ENCODE measurements at regions not wholly inside any gene's neighbourhood (a gene's known extent, or its start where the extent isn't known, plus 50 kb on each side); places are given as distances from the start of the nearest gene placed in this dataset.
"Not testable (repeated sequence)": the region's sequence is repeated elsewhere in the genome, so short reads cannot be mapped to it uniquely, and the experiment has no call there.

GRCh38 chr12:94916663-94917062 is 86.8 kb downstream of the NDUFA12 start:
- DNase-seq (ENCODE audit: low spot score) = peak; percentile 12

GRCh38 chr12:94909663-94910062 is 93.8 kb downstream of the NDUFA12 start:
- no peak for DNase-seq (ENCODE audit: low spot score)

- DNase-seq (ENCODE audit: low spot score) = not testable (repeated sequence)
Measured at GRCh38 chr12:94905749-94906148, 97.7 kb downstream of the NDUFA12 start.

GRCh38 chr12:94900496-94900895 is 103.0 kb downstream of the NDUFA12 start:
- no peak for DNase-seq (ENCODE audit: low spot score)

- DNase-seq (ENCODE audit: low spot score) = no peak
Measured at GRCh38 chr12:94898388-94898787, 105.1 kb downstream of the NDUFA12 start.

- DNase-seq (ENCODE audit: low spot score) = no peak
Measured at GRCh38 chr12:94892544-94893267, 110.8 kb downstream of the NDUFA12 start.

GRCh38 chr12:94889445-94890210 is 113.9 kb downstream of the NDUFA12 start:
- no peak for DNase-seq (ENCODE audit: low spot score)

GRCh38 chr12:94879542-94879941 is 124.0 kb downstream of the NDUFA12 start:
- peak; percentile 37 for DNase-seq (ENCODE audit: low spot score)

- peak; percentile 49 for DNase-seq (ENCODE audit: low spot score)
Measured at GRCh38 chr12:94875525-94875924, 128.0 kb downstream of the NDUFA12 start.

- no peak for DNase-seq (ENCODE audit: low spot score)
Measured at GRCh38 chr12:94874518-94875302, 128.8 kb downstream of the NDUFA12 start.

GRCh38 chr12:94873734-94874517 is 129.6 kb downstream of the NDUFA12 start:
- DNase-seq (ENCODE audit: low spot score) = no peak

GRCh38 chr12:94872971-94873733 is 130.3 kb downstream of the NDUFA12 start:
- DNase-seq (ENCODE audit: low spot score) = peak; percentile 68

- no peak for DNase-seq (ENCODE audit: low spot score)
Measured at GRCh38 chr12:94872671-94872970, 130.9 kb downstream of the NDUFA12 start.

- DNase-seq (ENCODE audit: low spot score) = no peak
Measured at GRCh38 chr12:94872007-94872653, 131.4 kb downstream of the NDUFA12 start.

GRCh38 chr12:94870511-94870910 is 133.0 kb downstream of the NDUFA12 start:
- DNase-seq (ENCODE audit: low spot score) = no peak

- DNase-seq (ENCODE audit: low spot score) = no peak
Measured at GRCh38 chr12:94868161-94868560, 135.3 kb downstream of the NDUFA12 start.

GRCh38 chr12:94867066-94867855 is 136.2 kb downstream of the NDUFA12 start:
- DNase-seq (ENCODE audit: low spot score) = no peak

- no peak for DNase-seq (ENCODE audit: low spot score)
Measured at GRCh38 chr12:94864987-94865386, 138.5 kb downstream of the NDUFA12 start.

- DNase-seq (ENCODE audit: low spot score) = no peak
Measured at GRCh38 chr12:94863321-94864035, 140.0 kb downstream of the NDUFA12 start.

All from LoVo (cell line).